MM.1S (cell line): ENCODE measurements at regions not wholly inside any gene's neighbourhood (a gene's known extent, or its start where the extent isn't known, plus 50 kb on each side); places are given as distances from the start of the nearest gene placed in this dataset.

ENCODE experiments used
- DNase-seq: peaks from one replicate; pipeline ENCODE4 v3.0.0-alpha.2; 2015
- H2AFZ ChIP-seq: fragments of 300-600 bp; sonication (generic); 2 replicates; pipeline ENCODE4 v1.6.0; 2016; ENCODE audit warnings: antibody characterized with exemption, low read length
- H3F3A ChIP-seq: fragments of 300-600 bp; sonication (generic); 2 replicates; pipeline ENCODE4 v1.6.1; 2016; ENCODE audit warnings: mild to moderate bottlenecking, antibody characterized with exemption, low read length, moderate library complexity, mixed read lengths; ENCODE audit not compliant: insufficient read depth
- H3K27ac ChIP-seq: fragments of 300-600 bp; sonication (generic); 2 replicates; pipeline ENCODE4 v1.5.1; 2016; ENCODE audit warnings: mild to moderate bottlenecking, low read length
- H3K27me3 ChIP-seq: fragments of 300-600 bp; sonication (generic); replicated peaks from 2 replicates; pipeline ENCODE4 v1.6.0; 2016; ENCODE audit warnings: low read length; ENCODE audit not compliant: insufficient read depth
- H3K36me3 ChIP-seq: fragments of 300-600 bp; sonication (generic); replicated peaks from 2 replicates; pipeline ENCODE4 v1.6.1; 2016; ENCODE audit warnings: mild to moderate bottlenecking, low read length, mixed read lengths; ENCODE audit not compliant: insufficient read depth
- H3K4me1 ChIP-seq: fragments of 300-600 bp; sonication (generic); 2 replicates; pipeline ENCODE4 v1.6.1; 2016; ENCODE audit warnings: low read length, mixed read lengths
- H3K4me2 ChIP-seq: fragments of 300-600 bp; sonication (generic); 2 replicates; pipeline ENCODE4 v1.6.0; 2016; ENCODE audit warnings: low read depth, low read length
- H3K4me3 ChIP-seq: fragments of 300-600 bp; sonication (generic); 2 replicates; pipeline ENCODE4 v1.5.1; 2016; ENCODE audit warnings: low read length, mixed read lengths
- H3K79me2 ChIP-seq: fragments of 300-600 bp; sonication (generic); 2 replicates; pipeline ENCODE4 v1.6.1; 2016; ENCODE audit warnings: mixed run types, low read length, mixed read lengths
- H3K9ac ChIP-seq: fragments of 300-600 bp; sonication (generic); 2 replicates; pipeline ENCODE4 v1.6.1; 2016; ENCODE audit warnings: low read length, mixed read lengths
- H3K9me2 ChIP-seq: fragments of 300-600 bp; sonication (generic); replicated peaks from 2 replicates; pipeline ENCODE4 v1.6.1; 2016; ENCODE audit warnings: mild to moderate bottlenecking, low read length, mixed read lengths; ENCODE audit not compliant: insufficient read depth
- H3K9me3 ChIP-seq: fragments of 300-600 bp; sonication (generic); replicated peaks from 2 replicates; pipeline ENCODE4 v1.6.1; 2016; ENCODE audit warnings: mild to moderate bottlenecking, low read length, mixed read lengths; ENCODE audit not compliant: insufficient read depth
- H4K20me1 ChIP-seq: fragments of 300-600 bp; sonication (generic); 2 replicates; pipeline ENCODE4 v1.6.1; 2016; ENCODE audit warnings: mild to moderate bottlenecking, low read length, moderate library complexity, mixed read lengths; ENCODE audit not compliant: insufficient read depth
- EZH2 ChIP-seq: fragments of 300-600 bp; sonication (generic); optimal IDR thresholded peaks from 2 replicates; pipeline ENCODE3; 2017; ENCODE audit warnings: low read depth, mild to moderate bottlenecking, antibody characterized with exemption, low read length, mixed read lengths
- EZH2phosphoT487 ChIP-seq: fragments of 300-600 bp; sonication (generic); IDR thresholded peaks from 2 replicates; pipeline ENCODE4 v1.6.1; 2018; ENCODE audit warnings: antibody characterized with exemption, low read length
- TF ChIP-seq, protein P1 (sequence below): fragments of 300-600 bp; sonication (generic); IDR thresholded peaks from 2 replicates; pipeline ENCODE4 v1.5.1; 2016; ENCODE audit warnings: antibody characterized with exemption, low read length, mixed read lengths

DNA sequence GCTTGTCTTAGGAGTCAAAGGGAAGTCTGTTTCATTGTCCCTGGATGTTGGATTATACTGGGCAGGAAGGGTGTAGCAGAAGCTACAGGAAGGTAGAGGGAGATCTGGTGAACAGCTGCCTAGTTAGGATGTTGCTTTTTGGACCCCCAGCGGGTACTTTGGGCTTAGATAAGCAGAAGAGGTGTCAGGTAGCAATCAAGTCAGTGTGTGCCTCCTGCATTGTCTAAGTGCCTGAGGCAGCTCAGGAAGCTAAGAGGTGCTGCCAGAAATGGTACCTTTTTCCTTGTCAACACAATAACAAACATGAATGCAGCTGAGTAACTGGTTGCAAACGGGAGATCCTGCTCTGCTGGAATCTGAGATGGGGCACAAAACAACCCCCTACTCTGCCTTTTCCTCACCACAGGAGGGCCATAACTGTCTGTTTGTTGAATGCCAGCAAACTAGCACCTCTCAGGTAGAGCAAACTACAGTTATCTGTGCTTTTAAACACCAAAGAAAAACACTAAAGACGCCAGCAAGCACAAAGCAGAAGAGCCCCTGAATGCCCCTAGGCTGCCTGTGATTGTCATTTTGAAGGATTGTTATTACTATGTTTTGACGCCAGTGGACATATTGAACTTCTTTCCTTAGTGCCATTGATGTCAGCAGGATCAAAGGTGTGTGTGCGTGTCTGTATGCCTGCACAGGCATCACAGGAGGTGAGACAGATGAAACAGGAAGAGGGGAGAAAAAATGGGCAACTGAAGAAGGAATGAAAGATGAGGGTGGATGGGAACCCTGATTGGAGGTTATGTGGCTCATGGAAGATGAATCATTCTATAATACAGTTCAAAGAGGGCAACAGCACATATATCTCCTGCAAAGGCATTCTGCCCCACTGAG, 151.4 kb downstream of the ETAA1 start:
- no peaks in the 10 kb centered on the region for H3F3A ChIP-seq
- H3K9ac ChIP-seq, result no peak overlapping the region
- no peak overlapping the region for H3K27ac ChIP-seq
- no peak for DNase-seq
- H3K27me3 ChIP-seq, result no peaks in the 10 kb centered on the region
- H3K4me1 ChIP-seq, result no peaks in the 10 kb centered on the region
- H3K36me3 ChIP-seq, result no peaks in the 10 kb centered on the region
- no peak overlapping the region for H3K4me3 ChIP-seq
- H4K20me1 ChIP-seq, result no peaks in the 10 kb centered on the region
- H3K9me3 ChIP-seq, result no peaks in the 10 kb centered on the region
- H3K4me2 ChIP-seq, result no peak overlapping the region
- H3K9me2 ChIP-seq, result no peaks in the 10 kb centered on the region
- no peaks in the 10 kb centered on the region for H3K79me2 ChIP-seq
- TF ChIP-seq EZH2 (no peak), EZH2phosphoT487 (no peak)
- TF ChIP-seq, protein P1, sequence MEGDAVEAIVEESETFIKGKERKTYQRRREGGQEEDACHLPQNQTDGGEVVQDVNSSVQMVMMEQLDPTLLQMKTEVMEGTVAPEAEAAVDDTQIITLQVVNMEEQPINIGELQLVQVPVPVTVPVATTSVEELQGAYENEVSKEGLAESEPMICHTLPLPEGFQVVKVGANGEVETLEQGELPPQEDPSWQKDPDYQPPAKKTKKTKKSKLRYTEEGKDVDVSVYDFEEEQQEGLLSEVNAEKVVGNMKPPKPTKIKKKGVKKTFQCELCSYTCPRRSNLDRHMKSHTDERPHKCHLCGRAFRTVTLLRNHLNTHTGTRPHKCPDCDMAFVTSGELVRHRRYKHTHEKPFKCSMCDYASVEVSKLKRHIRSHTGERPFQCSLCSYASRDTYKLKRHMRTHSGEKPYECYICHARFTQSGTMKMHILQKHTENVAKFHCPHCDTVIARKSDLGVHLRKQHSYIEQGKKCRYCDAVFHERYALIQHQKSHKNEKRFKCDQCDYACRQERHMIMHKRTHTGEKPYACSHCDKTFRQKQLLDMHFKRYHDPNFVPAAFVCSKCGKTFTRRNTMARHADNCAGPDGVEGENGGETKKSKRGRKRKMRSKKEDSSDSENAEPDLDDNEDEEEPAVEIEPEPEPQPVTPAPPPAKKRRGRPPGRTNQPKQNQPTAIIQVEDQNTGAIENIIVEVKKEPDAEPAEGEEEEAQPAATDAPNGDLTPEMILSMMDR, result no peak
- H2AFZ ChIP-seq, result no peak overlapping the region

DNA sequence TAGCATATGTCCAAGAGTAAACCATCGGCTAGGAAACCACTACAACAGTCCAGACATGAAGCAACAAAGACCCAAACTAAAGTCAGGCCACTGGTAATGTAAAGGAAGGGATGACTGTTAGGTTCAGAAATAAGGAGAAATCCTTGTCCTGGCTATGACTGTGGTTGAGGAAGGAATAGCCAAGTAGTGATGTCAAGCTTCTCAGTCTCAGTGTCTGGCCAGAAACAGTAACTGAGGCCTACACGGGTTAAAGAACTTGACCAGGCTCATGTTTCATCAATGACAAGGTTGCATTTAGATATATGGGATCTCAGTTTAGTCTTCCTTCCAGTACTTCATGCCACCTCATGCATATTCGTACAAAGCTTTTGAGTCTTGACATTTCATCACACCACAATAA, 162.0 kb downstream of the ETAA1 start:
- Histone ChIP-seq H3K9me3 (no peaks in the 10 kb centered on the region), H3F3A (no peaks in the 10 kb centered on the region), H3K36me3 (no peaks in the 10 kb centered on the region), H3K79me2 (no peaks in the 10 kb centered on the region), H3K9ac (no peak overlapping the region), H3K27ac (no peak overlapping the region), H3K4me1 (no peaks in the 10 kb centered on the region), H3K4me2 (no peak overlapping the region), H3K9me2 (no peaks in the 10 kb centered on the region), H4K20me1 (no peaks in the 10 kb centered on the region), H3K27me3 (no peaks in the 10 kb centered on the region), H3K4me3 (no peak overlapping the region), H2AFZ (no peak overlapping the region)
- TF ChIP-seq EZH2 (no peak), EZH2phosphoT487 (no peak)
- TF ChIP-seq, protein P1, result no peak
- DNase-seq, result no peak

DNA sequence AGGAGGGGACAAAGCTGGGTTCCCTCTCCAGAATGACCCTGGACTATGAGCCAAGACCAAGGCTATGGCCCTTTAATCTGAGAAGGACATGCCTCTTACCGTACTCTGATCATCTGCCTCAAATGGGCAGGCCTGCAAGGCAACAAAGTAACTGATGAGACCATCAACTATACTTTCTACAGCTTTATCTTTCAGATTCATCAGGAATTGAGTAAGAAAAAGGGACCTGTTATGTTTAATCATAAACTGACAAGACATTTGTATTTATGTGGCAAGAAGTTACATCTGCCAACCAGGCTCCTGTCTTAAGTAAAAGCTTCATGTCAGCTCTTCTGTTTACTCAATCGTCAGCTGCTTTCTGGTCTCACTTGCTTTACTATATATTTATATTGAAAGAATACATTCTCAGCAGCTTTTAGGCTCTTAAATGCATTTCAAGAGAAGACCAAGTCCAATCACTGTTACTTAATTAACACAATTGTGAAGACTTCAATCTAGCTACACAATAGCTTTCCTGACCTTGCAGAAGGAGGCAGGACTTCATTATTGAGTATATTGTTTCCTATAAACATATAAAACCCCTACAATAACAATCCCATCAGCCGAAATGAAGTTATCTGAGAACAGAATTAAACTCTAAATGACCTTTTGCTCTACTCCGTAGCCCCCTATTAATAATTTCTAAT, 163.8 kb downstream of the ETAA1 start:
- H3K9me3 ChIP-seq, result no peaks in the 10 kb centered on the region
- no peaks in the 10 kb centered on the region for H3K79me2 ChIP-seq
- no peak overlapping the region for H2AFZ ChIP-seq
- no peaks in the 10 kb centered on the region for H4K20me1 ChIP-seq
- H3K4me2 ChIP-seq, result no peak overlapping the region
- no peaks in the 10 kb centered on the region for H3F3A ChIP-seq
- no peaks in the 10 kb centered on the region for H3K36me3 ChIP-seq
- H3K4me1 ChIP-seq, result no peaks in the 10 kb centered on the region
- H3K4me3 ChIP-seq, result no peak overlapping the region
- TF ChIP-seq EZH2 (no peak), EZH2phosphoT487 (no peak)
- TF ChIP-seq, protein P1, result no peak
- no peak overlapping the region for H3K27ac ChIP-seq
- no peaks in the 10 kb centered on the region for H3K27me3 ChIP-seq
- DNase-seq, result no peak
- H3K9me2 ChIP-seq, result no peaks in the 10 kb centered on the region
- no peak overlapping the region for H3K9ac ChIP-seq
